WTC11 (cell line): ENCODE measurements at regions not wholly inside any gene's neighbourhood (a gene's known extent, or its start where the extent isn't known, plus 50 kb on each side); places are given as distances from the start of the nearest gene placed in this dataset.

Experiments used
- ATAC-seq: fragments of 200-7000 bp; cut with Tn5 transposase; 2 replicates; pipeline ENCODE4 v1.10.0; 2021; ENCODE audit warnings: mild to moderate bottlenecking, moderate library complexity
- CTCF ChIA-PET: fragments of 300-600 bp; sonication (Branson Sonifier 250); formaldehyde crosslinking; loops from one replicate; lab custom pipeline; 2021; ENCODE audit warnings: antibody characterized with exemption; lab: Charles Lee
- POLR2A ChIA-PET: fragments of 350-600 bp; sonication (Branson Sonifier 250); formaldehyde crosslinking; loops from one replicate; lab custom pipeline; 2021; ENCODE audit warnings: antibody characterized with exemption; lab: Charles Lee
- DNase-seq: peaks from one replicate; pipeline ENCODE4 v3.0.0; 2021; ENCODE audit warnings: low spot score
- H3K27ac Mint-ChIP-seq: 2 replicates; pipeline ENCODE4 v1.8.0; 2021; ENCODE audit warnings: mixed read lengths
- H3K27me3 Mint-ChIP-seq: 2 replicates; pipeline ENCODE4 v1.8.0; 2021; ENCODE audit warnings: low read depth, mild to moderate bottlenecking, moderate library complexity, mixed read lengths
- H3K36me3 Mint-ChIP-seq: 2 replicates; pipeline ENCODE4 v1.8.0; 2021; ENCODE audit warnings: mixed read lengths
- H3K4me1 Mint-ChIP-seq: 2 replicates; pipeline ENCODE4 v1.8.0; 2022; ENCODE audit warnings: mixed read lengths
- H3K4me3 Mint-ChIP-seq: 2 replicates; pipeline ENCODE4 v1.8.0; 2021; ENCODE audit warnings: mild to moderate bottlenecking, moderate library complexity, mixed read lengths
- H3K9me3 Mint-ChIP-seq: 2 replicates; pipeline ENCODE4 v1.8.0; 2021; ENCODE audit warnings: mixed read lengths
- FOXP1 ChIP-seq: sonication (generic); formaldehyde crosslinking; IDR thresholded peaks from 2 replicates; pipeline ENCODE4 v1.8.0; 2022; ENCODE audit warnings: missing genetic modification reagents, mild to moderate bottlenecking, moderate library complexity, borderline replicate concordance
- HMGA2 ChIP-seq: fragments of 250-450 bp; sonication (Bioruptor Pico); IDR thresholded peaks from 2 replicates; pipeline ENCODE4 v1.4.0; 2021; ENCODE audit warnings: mild to moderate bottlenecking, moderate library complexity
- MXD4 ChIP-seq: fragments of 250-450 bp; sonication (Bioruptor Pico); IDR thresholded peaks from 2 replicates; pipeline ENCODE4 v1.8.0; 2021; ENCODE audit warnings: mild to moderate bottlenecking, moderate library complexity, borderline replicate concordance
- NFYB ChIP-seq: sonication (generic); formaldehyde crosslinking; conservative IDR thresholded peaks from 2 replicates; pipeline ENCODE4 v1.8.0; 2022; ENCODE audit warnings: low read depth, missing genetic modification reagents
- ZNF121 ChIP-seq: sonication (generic); formaldehyde crosslinking; IDR thresholded peaks from 2 replicates; pipeline ENCODE4 v1.8.0; 2023; ENCODE audit warnings: missing genetic modification reagents
- ZNF138 ChIP-seq: sonication (generic); formaldehyde crosslinking; conservative IDR thresholded peaks from 2 replicates; pipeline ENCODE4 v1.8.1; 2022; ENCODE audit warnings: mild to moderate bottlenecking, moderate library complexity, missing genetic modification reagents
- ZNF263 ChIP-seq: sonication (generic); formaldehyde crosslinking; IDR thresholded peaks from 2 replicates; pipeline ENCODE4 v1.8.1; 2022; ENCODE audit warnings: low read depth, mild to moderate bottlenecking, moderate library complexity, missing genetic modification reagents
- TF ChIP-seq, protein P1 (sequence below): fragments of 250-450 bp; sonication (Bioruptor Pico); conservative IDR thresholded peaks from 2 replicates; pipeline ENCODE4 v1.9.0; 2021; ENCODE audit warnings: mild to moderate bottlenecking
- TF ChIP-seq, protein P2 (sequence below): sonication (generic); formaldehyde crosslinking; IDR thresholded peaks from 2 replicates; pipeline ENCODE4 v1.8.1; 2023; ENCODE audit warnings: mild to moderate bottlenecking, missing genetic modification reagents, borderline replicate concordance
- TF ChIP-seq, protein P3 (sequence below): sonication (generic); formaldehyde crosslinking; IDR thresholded peaks from 2 replicates; pipeline ENCODE4 v1.8.1; 2023; ENCODE audit warnings: mild to moderate bottlenecking, missing genetic modification reagents
- TF ChIP-seq, protein P4 (sequence below): fragments of 250-450 bp; sonication (Bioruptor Pico); IDR thresholded peaks from 2 replicates; pipeline ENCODE4 v1.9.0; 2021; ENCODE audit warnings: mild to moderate bottlenecking
- TF ChIP-seq, protein P5 (sequence below): sonication (generic); formaldehyde crosslinking; IDR thresholded peaks from 2 replicates; pipeline ENCODE4 v1.8.1; 2023; ENCODE audit warnings: mild to moderate bottlenecking, moderate library complexity, missing genetic modification reagents
- TF ChIP-seq, protein P6 (sequence below): sonication (generic); formaldehyde crosslinking; IDR thresholded peaks from 2 replicates; pipeline ENCODE4 v1.8.1; 2022; ENCODE audit warnings: low read depth, mild to moderate bottlenecking, moderate library complexity, missing genetic modification reagents, borderline replicate concordance
- TF ChIP-seq, protein P7 (sequence below): sonication (generic); formaldehyde crosslinking; IDR thresholded peaks from 2 replicates; pipeline ENCODE4 v1.8.0; 2023; ENCODE audit warnings: mild to moderate bottlenecking, missing genetic modification reagents

DNA sequence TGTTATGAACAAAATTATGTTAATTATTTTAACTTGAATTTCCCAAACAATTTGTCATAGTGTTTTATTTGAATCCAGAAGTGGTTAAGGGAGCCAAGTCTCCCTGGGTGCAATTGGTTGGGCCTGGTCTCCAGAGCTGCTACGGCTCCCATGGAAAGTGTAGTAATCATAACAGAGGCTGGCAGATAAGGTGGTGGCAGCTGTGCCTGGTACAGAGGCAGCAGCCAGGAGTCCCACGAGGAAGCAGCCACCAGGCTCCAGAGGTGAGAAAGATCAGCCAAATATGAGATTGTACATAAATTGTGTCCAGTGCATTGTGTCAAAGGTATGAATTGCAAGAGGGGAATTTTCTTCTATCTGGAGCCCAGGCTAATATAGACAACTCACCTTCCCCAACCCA is 368.9 kb upstream of the PTBP2 start:
- H3K4me1 Mint-ChIP-seq, result peaks cover 6% of the 10 kb centered on the region
- ATAC-seq, result no peak
- H3K27me3 Mint-ChIP-seq, result no peaks in the 10 kb centered on the region
- no peak overlapping the region for H3K4me3 Mint-ChIP-seq
- no peak overlapping the region for H3K27ac Mint-ChIP-seq
- ChIA-PET POLR2A (no interaction called here), CTCF (no interaction called here)
- TF ChIP-seq, protein P1, sequence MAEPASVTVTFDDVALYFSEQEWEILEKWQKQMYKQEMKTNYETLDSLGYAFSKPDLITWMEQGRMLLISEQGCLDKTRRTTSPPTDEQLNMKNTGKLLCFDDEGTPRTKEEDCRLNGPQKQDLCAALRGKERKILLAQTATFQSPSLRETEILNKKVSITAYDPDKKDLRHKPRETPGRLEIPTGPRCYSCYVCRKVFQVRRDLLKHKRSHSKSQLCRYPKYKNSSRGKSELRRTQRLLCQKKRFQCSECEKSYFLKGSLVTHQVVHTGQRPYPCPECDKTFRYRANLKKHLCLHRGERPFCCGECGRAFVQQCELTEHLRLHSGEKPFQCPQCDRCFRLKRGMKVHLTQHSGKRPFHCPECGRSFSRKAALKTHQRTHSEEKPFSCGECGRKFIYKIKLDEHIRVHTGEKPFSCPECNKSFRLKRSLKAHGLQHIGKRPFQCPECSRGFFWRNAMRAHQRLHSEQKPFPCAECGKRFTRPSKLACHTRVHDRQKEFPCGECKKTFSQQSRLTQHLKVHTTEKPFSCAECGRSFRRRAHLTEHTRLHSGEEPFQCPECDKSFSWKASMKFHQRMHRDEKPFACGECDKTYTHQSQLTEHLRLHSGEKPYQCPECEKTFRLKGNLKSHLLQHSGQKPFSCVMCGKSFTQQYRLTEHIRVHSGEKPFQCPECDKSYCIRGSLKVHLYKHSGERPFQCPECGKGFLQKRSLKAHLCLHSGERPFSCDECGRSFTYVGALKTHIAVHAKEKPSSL (CRISPR knock-in tag), result no peak
- H3K9me3 Mint-ChIP-seq, result no peaks in the 10 kb centered on the region
- no peaks in the 10 kb centered on the region for H3K36me3 Mint-ChIP-seq
- no peak for DNase-seq

DNA sequence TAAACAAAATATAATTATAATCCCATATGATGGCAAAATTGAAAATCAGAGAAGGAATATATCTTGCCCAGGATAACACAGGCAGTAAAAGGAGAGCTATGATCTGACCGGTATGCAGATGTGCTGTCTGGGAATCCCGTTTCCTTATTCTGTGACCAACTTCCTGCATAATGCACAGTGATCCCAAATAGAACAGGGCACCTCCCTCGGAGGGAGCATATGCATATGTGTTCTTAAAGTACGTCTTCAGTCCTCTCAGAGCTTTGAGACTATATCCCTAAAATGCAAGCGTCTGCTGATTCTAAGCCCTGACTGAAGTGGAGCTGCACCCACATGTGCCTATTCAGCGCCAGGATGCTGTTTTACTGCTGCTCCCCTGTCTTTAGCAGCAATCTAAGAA is 366.1 kb upstream of the PTBP2 start:
- ChIA-PET POLR2A (no interaction called here), CTCF (no interaction called here)
- Mint-ChIP-seq H3K36me3 (no peaks in the 10 kb centered on the region), H3K9me3 (no peaks in the 10 kb centered on the region), H3K27me3 (no peaks in the 10 kb centered on the region), H3K4me3 (no peak overlapping the region), H3K27ac (no peak overlapping the region), H3K4me1 (peaks cover 6% of the 10 kb centered on the region)
- DNase-seq (no peak), ATAC-seq (no peak)
- TF ChIP-seq ZNF121, result no peak
- no peak for TF ChIP-seq HMGA2 (CRISPR knock-in tag)
- no peak for TF ChIP-seq ZNF263 (CRISPR knock-in tag)
- TF ChIP-seq, protein P2, sequence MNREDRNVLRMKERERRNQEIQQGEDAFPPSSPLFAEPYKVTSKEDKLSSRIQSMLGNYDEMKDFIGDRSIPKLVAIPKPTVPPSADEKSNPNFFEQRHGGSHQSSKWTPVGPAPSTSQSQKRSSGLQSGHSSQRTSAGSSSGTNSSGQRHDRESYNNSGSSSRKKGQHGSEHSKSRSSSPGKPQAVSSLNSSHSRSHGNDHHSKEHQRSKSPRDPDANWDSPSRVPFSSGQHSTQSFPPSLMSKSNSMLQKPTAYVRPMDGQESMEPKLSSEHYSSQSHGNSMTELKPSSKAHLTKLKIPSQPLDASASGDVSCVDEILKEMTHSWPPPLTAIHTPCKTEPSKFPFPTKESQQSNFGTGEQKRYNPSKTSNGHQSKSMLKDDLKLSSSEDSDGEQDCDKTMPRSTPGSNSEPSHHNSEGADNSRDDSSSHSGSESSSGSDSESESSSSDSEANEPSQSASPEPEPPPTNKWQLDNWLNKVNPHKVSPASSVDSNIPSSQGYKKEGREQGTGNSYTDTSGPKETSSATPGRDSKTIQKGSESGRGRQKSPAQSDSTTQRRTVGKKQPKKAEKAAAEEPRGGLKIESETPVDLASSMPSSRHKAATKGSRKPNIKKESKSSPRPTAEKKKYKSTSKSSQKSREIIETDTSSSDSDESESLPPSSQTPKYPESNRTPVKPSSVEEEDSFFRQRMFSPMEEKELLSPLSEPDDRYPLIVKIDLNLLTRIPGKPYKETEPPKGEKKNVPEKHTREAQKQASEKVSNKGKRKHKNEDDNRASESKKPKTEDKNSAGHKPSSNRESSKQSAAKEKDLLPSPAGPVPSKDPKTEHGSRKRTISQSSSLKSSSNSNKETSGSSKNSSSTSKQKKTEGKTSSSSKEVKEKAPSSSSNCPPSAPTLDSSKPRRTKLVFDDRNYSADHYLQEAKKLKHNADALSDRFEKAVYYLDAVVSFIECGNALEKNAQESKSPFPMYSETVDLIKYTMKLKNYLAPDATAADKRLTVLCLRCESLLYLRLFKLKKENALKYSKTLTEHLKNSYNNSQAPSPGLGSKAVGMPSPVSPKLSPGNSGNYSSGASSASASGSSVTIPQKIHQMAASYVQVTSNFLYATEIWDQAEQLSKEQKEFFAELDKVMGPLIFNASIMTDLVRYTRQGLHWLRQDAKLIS (CRISPR knock-in tag), result no peak
- TF ChIP-seq MXD4, result no peak
- TF ChIP-seq, protein P3, sequence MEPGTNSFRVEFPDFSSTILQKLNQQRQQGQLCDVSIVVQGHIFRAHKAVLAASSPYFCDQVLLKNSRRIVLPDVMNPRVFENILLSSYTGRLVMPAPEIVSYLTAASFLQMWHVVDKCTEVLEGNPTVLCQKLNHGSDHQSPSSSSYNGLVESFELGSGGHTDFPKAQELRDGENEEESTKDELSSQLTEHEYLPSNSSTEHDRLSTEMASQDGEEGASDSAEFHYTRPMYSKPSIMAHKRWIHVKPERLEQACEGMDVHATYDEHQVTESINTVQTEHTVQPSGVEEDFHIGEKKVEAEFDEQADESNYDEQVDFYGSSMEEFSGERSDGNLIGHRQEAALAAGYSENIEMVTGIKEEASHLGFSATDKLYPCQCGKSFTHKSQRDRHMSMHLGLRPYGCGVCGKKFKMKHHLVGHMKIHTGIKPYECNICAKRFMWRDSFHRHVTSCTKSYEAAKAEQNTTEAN, result no peak
- TF ChIP-seq, protein P4, sequence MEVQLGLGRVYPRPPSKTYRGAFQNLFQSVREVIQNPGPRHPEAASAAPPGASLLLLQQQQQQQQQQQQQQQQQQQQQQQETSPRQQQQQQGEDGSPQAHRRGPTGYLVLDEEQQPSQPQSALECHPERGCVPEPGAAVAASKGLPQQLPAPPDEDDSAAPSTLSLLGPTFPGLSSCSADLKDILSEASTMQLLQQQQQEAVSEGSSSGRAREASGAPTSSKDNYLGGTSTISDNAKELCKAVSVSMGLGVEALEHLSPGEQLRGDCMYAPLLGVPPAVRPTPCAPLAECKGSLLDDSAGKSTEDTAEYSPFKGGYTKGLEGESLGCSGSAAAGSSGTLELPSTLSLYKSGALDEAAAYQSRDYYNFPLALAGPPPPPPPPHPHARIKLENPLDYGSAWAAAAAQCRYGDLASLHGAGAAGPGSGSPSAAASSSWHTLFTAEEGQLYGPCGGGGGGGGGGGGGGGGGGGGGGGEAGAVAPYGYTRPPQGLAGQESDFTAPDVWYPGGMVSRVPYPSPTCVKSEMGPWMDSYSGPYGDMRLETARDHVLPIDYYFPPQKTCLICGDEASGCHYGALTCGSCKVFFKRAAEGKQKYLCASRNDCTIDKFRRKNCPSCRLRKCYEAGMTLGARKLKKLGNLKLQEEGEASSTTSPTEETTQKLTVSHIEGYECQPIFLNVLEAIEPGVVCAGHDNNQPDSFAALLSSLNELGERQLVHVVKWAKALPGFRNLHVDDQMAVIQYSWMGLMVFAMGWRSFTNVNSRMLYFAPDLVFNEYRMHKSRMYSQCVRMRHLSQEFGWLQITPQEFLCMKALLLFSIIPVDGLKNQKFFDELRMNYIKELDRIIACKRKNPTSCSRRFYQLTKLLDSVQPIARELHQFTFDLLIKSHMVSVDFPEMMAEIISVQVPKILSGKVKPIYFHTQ (CRISPR knock-in tag), result no peak
- TF ChIP-seq, protein P5, sequence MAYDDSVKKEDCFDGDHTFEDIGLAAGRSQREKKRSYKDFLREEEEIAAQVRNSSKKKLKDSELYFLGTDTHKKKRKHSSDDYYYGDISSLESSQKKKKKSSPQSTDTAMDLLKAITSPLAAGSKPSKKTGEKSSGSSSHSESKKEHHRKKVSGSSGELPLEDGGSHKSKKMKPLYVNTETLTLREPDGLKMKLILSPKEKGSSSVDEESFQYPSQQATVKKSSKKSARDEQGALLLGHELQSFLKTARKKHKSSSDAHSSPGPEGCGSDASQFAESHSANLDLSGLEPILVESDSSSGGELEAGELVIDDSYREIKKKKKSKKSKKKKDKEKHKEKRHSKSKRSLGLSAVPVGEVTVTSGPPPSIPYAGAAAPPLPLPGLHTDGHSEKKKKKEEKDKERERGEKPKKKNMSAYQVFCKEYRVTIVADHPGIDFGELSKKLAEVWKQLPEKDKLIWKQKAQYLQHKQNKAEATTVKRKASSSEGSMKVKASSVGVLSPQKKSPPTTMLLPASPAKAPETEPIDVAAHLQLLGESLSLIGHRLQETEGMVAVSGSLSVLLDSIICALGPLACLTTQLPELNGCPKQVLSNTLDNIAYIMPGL, result no peak
- TF ChIP-seq, protein P6, sequence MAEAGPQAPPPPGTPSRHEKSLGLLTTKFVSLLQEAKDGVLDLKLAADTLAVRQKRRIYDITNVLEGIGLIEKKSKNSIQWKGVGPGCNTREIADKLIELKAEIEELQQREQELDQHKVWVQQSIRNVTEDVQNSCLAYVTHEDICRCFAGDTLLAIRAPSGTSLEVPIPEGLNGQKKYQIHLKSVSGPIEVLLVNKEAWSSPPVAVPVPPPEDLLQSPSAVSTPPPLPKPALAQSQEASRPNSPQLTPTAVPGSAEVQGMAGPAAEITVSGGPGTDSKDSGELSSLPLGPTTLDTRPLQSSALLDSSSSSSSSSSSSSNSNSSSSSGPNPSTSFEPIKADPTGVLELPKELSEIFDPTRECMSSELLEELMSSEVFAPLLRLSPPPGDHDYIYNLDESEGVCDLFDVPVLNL (CRISPR knock-in tag), result no peak
- TF ChIP-seq ZNF138 (CRISPR knock-in tag), result no peak
- TF ChIP-seq, protein P1 (CRISPR knock-in tag), result no peak
- no peak for TF ChIP-seq FOXP1
- TF ChIP-seq, protein P7, sequence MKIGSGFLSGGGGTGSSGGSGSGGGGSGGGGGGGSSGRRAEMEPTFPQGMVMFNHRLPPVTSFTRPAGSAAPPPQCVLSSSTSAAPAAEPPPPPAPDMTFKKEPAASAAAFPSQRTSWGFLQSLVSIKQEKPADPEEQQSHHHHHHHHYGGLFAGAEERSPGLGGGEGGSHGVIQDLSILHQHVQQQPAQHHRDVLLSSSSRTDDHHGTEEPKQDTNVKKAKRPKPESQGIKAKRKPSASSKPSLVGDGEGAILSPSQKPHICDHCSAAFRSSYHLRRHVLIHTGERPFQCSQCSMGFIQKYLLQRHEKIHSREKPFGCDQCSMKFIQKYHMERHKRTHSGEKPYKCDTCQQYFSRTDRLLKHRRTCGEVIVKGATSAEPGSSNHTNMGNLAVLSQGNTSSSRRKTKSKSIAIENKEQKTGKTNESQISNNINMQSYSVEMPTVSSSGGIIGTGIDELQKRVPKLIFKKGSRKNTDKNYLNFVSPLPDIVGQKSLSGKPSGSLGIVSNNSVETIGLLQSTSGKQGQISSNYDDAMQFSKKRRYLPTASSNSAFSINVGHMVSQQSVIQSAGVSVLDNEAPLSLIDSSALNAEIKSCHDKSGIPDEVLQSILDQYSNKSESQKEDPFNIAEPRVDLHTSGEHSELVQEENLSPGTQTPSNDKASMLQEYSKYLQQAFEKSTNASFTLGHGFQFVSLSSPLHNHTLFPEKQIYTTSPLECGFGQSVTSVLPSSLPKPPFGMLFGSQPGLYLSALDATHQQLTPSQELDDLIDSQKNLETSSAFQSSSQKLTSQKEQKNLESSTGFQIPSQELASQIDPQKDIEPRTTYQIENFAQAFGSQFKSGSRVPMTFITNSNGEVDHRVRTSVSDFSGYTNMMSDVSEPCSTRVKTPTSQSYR (CRISPR knock-in tag), result no peak
- TF ChIP-seq NFYB (CRISPR knock-in tag), result no peak
